GM18870 (cell line): ENCODE measurements at regions not wholly inside any gene's neighbourhood (a gene's known extent, or its start where the extent isn't known, plus 50 kb on each side); places are given as distances from the start of the nearest gene placed in this dataset.

ENCODE experiments used
- ATAC-seq: cut with Tn5 transposase; IDR thresholded peaks from one replicate; pipeline ENCODE4 v1.9.1; 2021; ENCODE audit warnings: moderate library complexity; ENCODE audit not compliant: unreplicated experiment

DNA sequence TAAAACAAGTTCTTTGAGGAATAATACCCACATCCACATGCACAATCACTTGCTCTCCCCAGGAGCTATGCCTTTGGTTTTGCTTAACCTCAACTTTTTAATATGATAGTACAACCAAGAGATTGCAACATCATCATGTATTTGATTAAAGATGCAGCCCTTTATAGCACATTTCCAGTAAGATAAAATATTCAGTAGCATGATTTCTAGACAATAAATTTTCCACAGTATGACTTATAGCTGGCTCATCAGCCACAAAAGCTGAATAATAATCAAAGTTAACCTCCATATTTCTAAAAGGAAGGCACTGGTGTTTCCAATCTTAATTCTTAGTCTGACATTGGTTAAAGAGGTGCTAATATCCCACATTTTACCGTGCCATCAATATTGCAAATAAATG, 622.5 kb downstream of the TBL1XR1 start:
- ATAC-seq: no peak

GRCh38 chr3:176571926-176572325, 625.4 kb downstream of the TBL1XR1 start:
- no peak for ATAC-seq

DNA sequence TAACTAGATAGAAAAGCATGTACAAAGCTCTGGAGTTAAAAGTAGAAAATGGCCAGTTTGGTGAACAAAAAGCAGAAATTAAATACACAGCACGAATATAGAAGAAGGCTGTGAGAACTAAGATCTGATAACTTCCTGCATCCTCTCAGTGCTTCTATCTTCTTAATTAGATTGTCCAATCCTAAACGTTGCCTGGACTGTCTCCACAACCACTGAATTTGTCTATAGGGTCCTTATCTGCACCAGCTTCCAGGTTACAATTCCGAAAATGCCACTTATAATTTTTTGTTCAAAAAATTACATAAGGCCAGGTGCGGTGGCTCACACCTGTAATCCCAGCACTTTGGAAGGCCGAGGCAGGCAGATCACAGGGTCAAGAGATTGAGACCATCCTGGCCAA, 626.3 kb downstream of the TBL1XR1 start:
- ATAC-seq: no peak

DNA sequence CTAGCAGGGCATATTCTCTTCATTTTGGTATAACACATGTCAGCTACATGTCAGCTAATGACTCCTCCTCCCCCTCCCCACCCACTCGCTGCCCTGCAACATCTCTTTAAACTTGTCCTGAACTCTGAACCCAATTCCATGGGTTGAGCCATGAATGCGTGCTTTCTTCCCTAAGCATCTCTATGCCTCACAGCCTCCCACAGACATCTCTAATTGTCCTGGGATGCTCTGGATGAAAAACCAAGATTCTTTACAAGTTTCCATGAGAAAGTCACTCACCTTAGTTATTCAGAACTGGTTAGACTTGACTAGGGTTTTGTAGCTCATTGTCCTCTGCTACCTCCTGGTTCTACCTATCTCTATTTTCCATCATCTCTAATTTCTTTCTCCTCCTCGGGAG, 629.1 kb downstream of the TBL1XR1 start:
- no peak for ATAC-seq

DNA sequence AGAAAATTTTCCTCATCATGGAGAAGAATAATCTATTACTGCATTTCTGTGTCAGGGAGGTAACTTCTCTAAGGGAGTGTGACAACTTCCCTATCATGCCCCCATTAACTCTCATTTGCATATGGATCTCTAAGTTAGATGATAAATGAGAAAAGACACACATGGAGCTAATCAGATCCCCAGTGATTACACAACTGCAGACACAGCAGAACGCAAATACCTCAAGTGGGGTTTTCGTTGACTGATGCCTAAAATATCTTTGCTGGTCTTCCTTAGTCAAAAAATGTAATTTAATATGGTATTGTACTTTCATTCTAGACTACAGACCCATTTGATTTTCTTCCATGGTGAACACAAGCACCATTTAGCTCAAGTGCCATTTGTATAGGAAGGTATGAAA, 630.5 kb downstream of the TBL1XR1 start:
- no peak for ATAC-seq

DNA sequence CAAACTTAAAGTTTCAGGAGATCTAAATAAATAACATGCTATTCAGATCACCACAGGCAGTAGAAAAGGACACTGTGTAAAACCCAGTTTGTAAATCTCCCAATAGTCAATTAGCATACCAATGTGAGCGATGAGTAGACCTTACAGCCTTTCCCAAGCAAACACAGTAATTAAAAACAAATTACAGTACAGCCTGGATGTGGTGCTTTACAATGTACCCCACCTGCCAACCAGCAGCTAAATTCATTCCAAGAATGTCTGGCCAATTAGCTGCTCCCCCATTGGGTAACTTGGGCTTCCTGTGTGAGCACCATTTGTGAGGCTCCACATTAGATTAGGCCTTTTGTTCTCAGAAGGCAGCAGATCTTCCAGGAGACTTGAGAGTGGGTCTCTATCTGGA, 635.0 kb downstream of the TBL1XR1 start:
- no peak for ATAC-seq

- ATAC-seq: no peak
These were observed 635.5 kb downstream of the TBL1XR1 start for GRCh38 chr3:176561826-176562225.

DNA sequence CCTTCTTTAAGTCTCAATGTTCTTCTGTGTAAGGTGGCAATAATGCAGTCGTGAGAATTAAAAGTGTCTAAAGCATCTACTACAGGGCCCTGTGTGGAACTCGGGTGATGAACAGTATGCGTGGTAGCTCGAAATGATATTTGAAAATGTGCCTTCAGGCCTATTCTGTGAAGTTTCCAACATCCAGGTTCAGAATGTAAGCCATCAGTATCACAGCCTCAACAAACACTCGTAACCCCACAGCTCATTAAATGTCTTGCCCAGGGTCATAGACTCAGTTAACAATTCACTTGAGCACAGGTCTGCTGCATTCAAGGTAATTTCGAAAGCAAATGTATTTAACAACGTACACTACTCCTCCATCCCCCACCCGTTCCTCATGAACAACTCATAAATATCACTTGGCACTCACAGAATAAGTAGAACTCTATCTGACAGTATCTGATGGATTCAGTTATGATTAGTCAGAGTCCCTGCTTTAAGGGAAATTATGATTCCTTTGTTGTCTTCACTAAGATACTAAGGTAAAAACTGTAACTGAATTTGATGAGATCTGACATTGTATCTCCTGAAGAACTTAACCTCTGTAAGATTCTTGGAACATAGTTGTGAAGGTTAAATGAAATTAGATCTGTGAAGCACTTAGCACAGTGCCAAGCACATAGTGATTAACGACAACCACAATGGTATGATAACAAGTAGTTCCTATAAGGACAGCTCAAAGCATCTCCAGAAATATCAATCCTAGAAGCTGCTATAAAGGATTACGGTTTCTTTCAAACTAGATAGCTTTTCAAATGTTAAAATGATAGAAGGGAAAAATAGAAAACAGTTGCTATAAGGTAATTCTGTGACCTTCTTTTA, 642.3 kb downstream of the TBL1XR1 start:
- ATAC-seq: no peak

DNA sequence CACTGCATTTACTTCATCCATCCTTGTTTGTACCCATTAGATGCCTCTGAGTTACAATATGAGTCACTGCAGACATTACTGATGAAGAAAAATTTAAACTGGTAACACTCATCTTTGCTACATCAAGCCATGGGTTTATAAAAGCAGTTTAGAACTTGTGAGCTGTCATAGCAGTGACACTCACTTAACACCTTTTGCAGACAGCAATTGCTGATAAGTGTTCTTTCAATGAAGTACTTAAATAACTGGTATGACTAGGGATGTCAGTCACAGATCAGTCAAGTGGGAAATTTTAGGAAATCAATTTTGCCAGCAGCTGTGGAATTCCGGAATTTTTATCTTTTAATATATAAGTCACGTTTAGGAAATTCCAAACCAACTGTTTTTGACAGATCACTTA, 643.0 kb downstream of the TBL1XR1 start:
- no peak for ATAC-seq

GRCh38 chr3:176526942-176527341, 670.3 kb downstream of the TBL1XR1 start:
- no peak for ATAC-seq

DNA sequence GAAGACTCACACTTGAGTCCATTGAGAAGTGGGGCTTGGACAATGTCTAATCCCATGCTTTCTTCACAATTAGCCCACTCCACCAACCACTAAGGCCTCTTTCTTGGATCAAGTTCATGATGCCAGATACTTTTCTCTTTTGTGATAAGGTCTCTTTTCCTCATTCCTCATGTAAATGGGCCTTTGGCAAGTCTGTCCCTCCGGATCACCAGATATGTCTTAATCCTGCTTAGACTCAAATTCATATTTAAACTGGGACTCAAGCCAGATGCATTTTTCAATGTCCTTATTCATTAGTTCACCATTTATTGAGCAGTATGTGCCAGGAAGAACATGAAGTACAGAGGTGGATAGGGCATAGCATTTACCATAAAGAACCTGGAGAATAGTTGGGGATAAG, 671.1 kb downstream of the TBL1XR1 start:
- no peak for ATAC-seq

- ATAC-seq: no peak
These were observed 674.2 kb downstream of the TBL1XR1 start for GRCh38 chr3:176523114-176523513.

DNA sequence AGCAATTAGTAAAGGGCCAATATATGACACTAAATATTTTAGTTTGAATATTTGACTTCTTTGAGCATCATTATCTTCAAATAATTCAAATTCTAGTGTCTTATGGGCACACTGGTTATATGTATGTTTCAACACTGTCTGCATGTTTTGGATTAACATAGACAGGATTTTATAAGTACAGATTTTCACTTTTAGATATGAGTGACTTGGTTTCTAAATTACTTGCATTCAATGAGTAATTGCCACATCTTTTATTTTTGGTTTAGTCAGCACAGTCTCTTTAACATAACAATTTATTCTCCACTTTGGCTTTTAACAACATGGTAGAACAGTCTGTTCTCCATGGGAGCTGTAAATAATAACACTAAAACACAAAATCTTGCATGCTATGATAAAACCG, 674.8 kb downstream of the TBL1XR1 start:
- no peak for ATAC-seq

DNA sequence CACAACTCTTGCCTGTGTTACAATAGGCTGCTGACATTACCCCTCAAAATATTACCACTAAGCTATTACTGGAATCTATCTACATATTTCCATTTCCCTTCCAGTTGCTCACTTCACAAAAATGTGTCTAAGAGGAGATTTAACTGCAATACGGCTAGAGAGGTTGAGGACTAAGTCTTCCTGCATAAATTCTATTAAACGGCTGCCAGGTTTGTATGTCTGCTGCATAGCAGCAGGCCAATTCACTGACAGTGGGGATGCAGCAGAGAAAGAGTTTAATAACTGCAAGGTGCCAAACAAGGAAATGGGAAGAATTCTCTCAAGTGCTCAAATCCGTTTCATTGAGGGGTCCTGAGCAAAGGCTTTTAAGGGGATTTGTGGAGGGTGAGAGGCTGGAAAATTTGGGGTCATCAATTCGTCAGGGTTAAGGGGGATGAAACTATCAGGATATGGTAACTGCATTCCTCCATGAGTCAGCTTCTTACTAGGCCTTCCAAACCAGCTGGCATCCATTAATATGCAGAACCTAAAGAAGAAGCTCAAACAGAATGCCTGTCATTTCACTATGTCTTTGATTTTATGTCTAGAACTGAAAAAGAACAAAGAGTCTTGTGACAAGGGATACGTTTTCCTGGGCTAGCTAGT, 675.6 kb downstream of the TBL1XR1 start:
- no peak for ATAC-seq

GRCh38 chr3:176514297-176514696, 683.0 kb downstream of the TBL1XR1 start:
- no peak for ATAC-seq

DNA sequence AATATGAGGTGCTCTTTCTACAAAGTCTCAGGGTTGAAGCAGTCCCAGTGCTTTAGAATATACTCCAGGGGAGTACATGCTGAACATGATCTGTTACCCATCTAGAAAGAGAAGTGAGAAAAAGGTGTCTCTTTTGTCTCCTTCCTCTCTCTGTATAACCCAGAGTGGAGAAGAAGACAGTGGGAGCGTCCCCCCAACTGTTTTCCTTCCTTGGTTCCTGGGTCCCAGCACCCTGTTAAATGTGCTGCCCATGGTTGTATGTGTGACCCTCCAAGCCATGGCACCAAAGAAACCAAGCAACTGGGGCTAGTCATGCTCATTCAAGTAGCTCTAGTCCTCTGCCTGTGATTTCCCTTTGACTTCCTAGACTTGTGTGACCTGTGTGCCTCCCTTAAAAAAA, 683.7 kb downstream of the TBL1XR1 start:
- ATAC-seq: no peak

DNA sequence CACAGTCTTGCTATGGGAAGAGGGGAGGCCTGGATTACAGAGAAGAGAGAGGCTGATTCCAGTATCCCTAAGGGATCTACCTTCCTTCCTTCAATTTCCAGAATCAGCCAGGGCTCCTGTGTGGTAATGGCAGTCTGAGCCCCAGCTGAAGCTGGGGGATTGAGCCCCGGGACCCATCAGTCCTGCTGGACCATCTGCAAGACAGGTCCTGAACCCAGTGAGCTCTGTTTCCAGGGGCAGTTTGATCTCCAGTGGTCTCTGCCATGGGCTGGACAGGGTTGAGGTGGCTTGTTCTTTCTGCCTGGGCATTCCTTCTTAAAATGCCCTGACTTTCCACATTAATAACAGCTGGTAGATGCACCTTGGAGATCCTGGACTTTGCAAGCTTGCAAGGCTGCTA, 685.2 kb downstream of the TBL1XR1 start:
- ATAC-seq: no peak

GRCh38 chr3:176510097-176510496, 687.2 kb downstream of the TBL1XR1 start:
- ATAC-seq: no peak

GRCh38 chr3:176505878-176506621, 691.2 kb downstream of the TBL1XR1 start:
- ATAC-seq: no peak

DNA sequence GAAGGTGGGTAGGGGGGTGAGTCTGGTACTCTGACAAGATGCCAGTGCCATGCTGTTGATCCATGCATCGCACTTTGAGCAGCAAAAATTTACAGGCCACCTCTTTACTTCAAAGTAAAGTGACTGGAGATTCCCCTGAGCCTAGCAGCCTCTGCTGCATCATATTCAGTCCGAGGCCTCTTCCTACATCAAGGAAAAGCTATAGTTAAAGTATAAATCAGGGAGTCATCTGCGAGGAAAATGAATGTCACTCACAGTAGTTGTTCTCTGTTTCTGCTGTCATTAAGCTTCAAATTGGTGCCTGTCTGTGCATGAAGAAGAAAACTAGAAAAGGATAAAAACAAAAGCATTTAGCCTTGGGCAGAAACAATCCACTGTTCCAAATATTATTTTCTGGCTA, 706.2 kb downstream of the TBL1XR1 start:
- no peak for ATAC-seq

- ATAC-seq: peak; percentile 93
These were observed 706.9 kb downstream of the TBL1XR1 start for GRCh38 chr3:176490357-176490756.

GRCh38 chr3:176479248-176479647, 718.0 kb downstream of the TBL1XR1 start:
- no peak for ATAC-seq
